GM18873 (cell line): ENCODE measurements at regions not wholly inside any gene's neighbourhood (a gene's known extent, or its start where the extent isn't known, plus 50 kb on each side); places are given as distances from the start of the nearest gene placed in this dataset.

Experiments
- ATAC-seq: cut with Tn5 transposase; IDR thresholded peaks from one replicate; pipeline ENCODE4 v1.9.1; 2021; ENCODE audit warnings: mild to moderate bottlenecking, moderate library complexity, moderate number of reproducible peaks; ENCODE audit not compliant: unreplicated experiment, low FRiP score

DNA sequence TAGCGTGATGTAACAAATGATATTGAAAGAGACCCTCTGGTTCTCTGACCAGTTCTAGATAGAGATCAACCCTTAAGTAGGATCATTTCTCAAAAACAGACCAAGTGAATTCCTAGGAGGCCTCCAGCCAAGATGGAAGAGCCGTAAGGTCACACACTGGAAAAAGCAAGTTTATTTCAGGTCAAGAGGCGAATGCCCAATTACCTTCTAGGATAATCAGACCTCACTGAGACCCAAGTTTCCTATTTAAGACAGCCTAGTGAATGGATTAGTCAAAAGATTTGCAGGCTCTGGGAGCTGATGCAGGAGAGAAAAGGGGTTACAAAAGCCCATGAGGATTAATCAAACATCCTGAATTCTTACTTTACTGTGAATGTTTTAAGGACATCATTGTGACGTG, 486.1 kb upstream of the NRP1 start:
- ATAC-seq, result no peak

- ATAC-seq, result no peak
Measured at GRCh38 chr10:33819206-33819605, 484.7 kb upstream of the NRP1 start.

DNA sequence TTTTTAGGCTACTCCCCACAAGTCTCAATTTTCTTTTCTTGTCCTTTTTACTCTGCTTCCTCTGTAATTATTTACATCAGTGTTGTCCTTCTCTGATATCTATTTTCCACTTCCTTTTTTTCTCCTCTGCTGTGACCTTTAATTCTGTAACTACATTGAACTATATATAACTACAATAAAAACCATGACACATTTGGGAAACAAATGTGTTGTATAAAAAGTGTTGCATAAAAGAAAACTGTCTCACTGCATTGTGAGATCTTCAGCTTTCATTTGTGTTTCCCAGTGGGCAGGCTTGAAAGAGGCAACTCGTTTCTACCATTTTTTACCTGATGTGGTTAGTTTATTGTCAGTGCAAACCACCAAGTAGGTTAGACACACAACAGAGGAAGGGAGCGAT, 483.9 kb upstream of the NRP1 start:
- no peak for ATAC-seq

DNA sequence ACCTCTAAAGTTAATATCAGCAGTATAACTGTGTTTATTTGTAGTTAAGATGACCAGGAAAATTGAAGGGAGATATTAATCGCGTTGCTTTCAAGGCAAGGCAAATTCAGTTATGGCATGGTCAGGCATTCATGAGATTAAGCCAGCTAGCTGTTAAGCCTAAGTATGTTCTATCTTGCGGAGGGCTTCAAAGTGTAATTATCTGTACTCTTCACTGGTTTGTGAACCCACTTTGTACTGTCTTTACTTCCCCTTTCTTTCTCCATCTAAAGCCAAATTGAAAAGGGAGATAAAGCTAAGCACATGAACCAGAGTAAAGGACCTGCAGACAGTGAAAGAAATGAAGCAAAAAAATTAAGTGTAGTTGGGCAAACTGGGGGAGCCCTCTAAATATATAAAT, 483.1 kb upstream of the NRP1 start:
- ATAC-seq, result no peak

- no peak for ATAC-seq
Measured at GRCh38 chr10:33815776-33816175, 481.3 kb upstream of the NRP1 start.

DNA sequence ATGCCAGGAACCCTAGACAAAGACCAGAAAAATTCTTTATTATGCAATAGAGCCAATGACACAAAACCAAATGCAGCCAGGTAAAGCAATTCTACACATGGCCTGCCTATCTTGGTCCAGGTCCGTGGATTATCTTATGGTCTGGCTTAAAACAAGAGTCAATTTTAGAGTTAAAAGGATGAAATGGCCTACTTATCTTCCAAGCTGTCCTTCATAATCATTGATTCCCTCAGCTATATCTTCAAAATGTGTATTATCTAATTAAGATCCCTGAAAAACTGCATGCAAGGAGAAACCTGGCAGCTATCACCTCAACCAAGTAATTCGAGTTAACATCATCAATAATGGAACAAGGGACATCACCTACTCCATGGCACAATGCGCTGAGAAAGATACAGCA, 479.4 kb upstream of the NRP1 start:
- no peak for ATAC-seq

- no peak for ATAC-seq
Measured at GRCh38 chr10:33813415-33813814, 478.9 kb upstream of the NRP1 start.

- no peak for ATAC-seq
Measured at GRCh38 chr10:33812586-33812985, 478.1 kb upstream of the NRP1 start.

DNA sequence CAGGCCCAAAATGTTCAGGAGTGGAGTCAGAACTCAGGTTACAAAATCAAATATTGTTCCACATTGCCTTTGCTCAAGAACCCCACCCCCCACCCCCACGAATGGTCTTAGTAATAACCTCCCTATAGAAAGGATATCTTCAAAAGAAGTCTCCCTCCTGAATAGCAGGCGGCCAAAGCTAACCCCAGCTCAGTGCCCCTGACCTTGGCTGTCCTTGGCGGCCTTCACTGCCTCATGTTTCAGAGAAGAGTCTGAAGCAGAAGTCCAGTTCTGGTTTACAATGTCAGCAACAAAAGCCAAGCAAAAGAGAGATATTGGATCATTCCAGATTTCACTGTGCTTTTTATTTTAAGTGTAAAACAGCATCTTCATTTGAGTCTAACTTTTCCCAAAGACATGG, 476.5 kb upstream of the NRP1 start:
- ATAC-seq, result no peak

GRCh38 chr10:33809732-33810131, 475.3 kb upstream of the NRP1 start:
- ATAC-seq, result no peak

- ATAC-seq, result no peak
Measured at GRCh38 chr10:33808475-33808874, 474.0 kb upstream of the NRP1 start.

- ATAC-seq, result no peak
Measured at GRCh38 chr10:33807531-33808359, 473.3 kb upstream of the NRP1 start.

DNA sequence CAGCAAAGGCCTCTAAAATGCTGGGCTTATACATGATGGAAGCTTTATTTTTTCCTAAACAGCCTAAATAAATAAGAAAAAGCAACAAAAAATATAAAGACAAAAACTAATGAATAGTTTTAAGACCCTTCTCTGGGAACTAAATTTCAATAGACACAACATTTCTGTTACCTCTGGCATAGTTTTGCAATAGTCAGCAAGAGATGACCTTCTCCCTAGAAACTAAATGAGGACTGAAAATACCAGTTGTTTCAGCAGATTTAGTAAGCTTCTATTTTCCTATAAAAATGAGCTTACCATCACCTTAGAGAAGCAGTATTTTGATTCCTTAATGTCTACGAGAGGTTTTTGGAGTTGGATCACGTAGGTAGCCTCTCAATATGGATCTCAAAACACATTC, 471.4 kb upstream of the NRP1 start:
- no peak for ATAC-seq

DNA sequence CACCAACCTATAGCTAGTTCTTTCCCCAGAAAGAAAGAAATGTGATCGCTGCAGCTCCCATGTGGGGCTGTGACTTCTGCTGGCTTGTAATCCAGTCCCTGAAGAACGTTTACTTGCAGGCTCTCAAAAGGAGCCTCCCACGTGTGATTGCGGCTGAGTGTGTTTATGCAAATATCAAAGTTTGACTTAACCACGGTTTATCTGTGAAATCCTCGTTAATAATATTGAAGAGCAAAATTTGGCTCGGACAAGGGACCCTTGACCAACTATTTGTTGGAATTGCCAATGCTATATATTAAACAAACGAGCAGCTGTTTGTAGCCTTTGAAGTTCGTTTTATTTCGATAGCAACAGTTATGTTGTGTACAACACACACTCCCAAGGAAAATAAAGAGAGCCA, 470.1 kb upstream of the NRP1 start:
- no peak for ATAC-seq

- no peak for ATAC-seq
Measured at GRCh38 chr10:33803248-33803647, 468.8 kb upstream of the NRP1 start.

- ATAC-seq, result no peak
Measured at GRCh38 chr10:33802566-33802965, 468.1 kb upstream of the NRP1 start.

DNA sequence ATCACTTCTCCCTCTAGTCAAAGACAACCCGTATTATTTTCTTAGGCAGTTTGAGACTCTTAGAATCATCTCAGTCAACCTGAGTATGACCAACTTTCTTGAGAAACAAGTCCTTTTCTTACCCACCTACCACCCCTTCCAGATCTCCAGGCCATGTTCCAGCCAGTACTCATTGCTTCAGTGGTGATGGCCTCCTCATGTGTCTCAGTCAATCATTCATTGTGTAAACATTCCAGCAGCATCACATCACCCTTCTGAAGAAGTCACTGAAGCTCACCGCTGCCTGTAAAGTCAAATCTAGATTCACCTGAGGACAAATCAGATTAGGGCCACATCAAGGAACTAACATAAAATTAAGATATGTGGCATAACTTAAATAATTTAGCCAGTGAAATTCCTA, 467.2 kb upstream of the NRP1 start:
- no peak for ATAC-seq

- no peak for ATAC-seq
Measured at GRCh38 chr10:33800986-33801385, 466.5 kb upstream of the NRP1 start.

DNA sequence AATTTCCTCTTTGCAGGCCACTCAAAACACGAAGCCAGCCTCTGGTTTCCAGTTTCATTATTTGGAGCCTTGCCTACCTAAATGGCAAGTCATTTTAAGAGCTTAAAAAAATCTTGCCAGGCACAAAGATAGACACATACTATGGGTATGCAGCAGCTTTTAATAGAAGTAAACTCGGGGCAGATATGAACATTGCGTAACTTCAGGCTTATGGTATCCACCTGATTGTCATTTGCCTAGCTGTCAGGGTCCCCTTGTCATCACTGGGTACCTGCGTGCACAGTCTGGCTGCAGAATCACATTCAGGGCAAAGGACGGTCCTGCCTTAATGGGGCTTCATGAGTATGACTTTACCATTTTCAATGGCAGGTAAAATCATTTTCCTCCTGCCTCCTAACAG, 466.1 kb upstream of the NRP1 start:
- no peak for ATAC-seq

DNA sequence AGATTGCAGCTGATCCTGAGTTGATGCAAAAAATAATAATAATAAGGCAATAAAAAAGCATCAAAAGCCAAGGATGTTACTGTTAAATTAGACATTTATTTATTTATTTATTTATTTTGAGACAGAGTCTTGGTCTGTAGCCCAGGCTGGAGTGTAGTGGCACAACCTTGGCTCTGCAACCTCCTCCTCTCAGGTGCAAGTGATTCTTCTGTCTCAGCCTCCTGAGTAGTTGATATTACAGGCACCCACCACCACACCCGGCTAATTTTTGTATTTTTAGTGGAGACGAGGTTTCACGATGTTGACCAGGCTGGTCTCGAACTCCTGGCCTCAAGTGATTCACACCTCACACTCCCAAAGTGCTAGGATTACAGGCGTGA, 465.5 kb upstream of the NRP1 start:
- no peak for ATAC-seq

- ATAC-seq, result no peak
Measured at GRCh38 chr10:33799281-33799943, 464.9 kb upstream of the NRP1 start.

- ATAC-seq, result no peak
Measured at GRCh38 chr10:33798754-33799153, 464.3 kb upstream of the NRP1 start.
